HEK293 (cell line): ENCODE measurements at regions not wholly inside any gene's neighbourhood (a gene's known extent, or its start where the extent isn't known, plus 50 kb on each side); places are given as distances from the start of the nearest gene placed in this dataset.

Experiments
- CTCF ChIA-PET: fragments of 350-600 bp; formaldehyde crosslinking; extraction: SDS; loops from one replicate; lab custom pipeline; 2021; ENCODE audit warnings: antibody characterized with exemption; lab: Yijun Ruan, JAX
- POLR2A ChIA-PET: fragments of 300-600 bp; formaldehyde crosslinking; extraction: SDS; loops from one replicate; lab custom pipeline; 2020; ENCODE audit warnings: antibody characterized with exemption, inconsistent platforms; lab: Yijun Ruan, JAX
- H3K27ac ChIP-seq: fragments of 200-500 bp; sonication (Bioruptor generic); 2 replicates; pipeline ENCODE4 v1.5.1; 2014; ENCODE audit warnings: low read depth, low read length, control low read depth, inconsistent platforms; ENCODE audit errors: extremely low read depth
- H3K36me3 ChIP-seq, 2 experiments: fragments of 200-500 bp in 1 of 2; sonication (Bioruptor generic) in 1 of 2; 1 replicate in 1 of 2; 2 replicates in 1 of 2; pipeline ENCODE4 v1.5.1; 2014 to 2017; ENCODE audit warnings: inconsistent platforms in 2 of 2, low read length in 2 of 2; ENCODE audit not compliant: control insufficient read depth in 2 of 2, insufficient read depth in 1 of 2
- H3K4me1 ChIP-seq: fragments of 200-500 bp; sonication (Bioruptor generic); 2 replicates; pipeline ENCODE4 v1.5.1; 2014; ENCODE audit warnings: mild to moderate bottlenecking, low read length, inconsistent platforms; ENCODE audit not compliant: control insufficient read depth, insufficient read depth
- H3K4me3 ChIP-seq: 2 replicates; pipeline ENCODE4 v1.5.1; 2011; ENCODE audit warnings: low read depth, mild to moderate bottlenecking, control low read depth, low read length, moderate library complexity
- H3K9me3 ChIP-seq: fragments of 200-500 bp; sonication (Bioruptor generic); 2 replicates; pipeline ENCODE4 v1.5.1; 2014; ENCODE audit warnings: low read depth, low read length, inconsistent platforms; ENCODE audit not compliant: control insufficient read depth, insufficient read depth
- GLI4 ChIP-seq: fragments of 450-650 bp; formaldehyde crosslinking; IDR thresholded peaks from 2 replicates; pipeline ENCODE4 v1.5.1; 2016; ENCODE audit warnings: missing biosample characterization, missing genetic modification characterization
- HOXA7 ChIP-seq: sonication (generic); formaldehyde crosslinking; IDR thresholded peaks from 2 replicates; pipeline ENCODE4 v1.8.1; 2022; ENCODE audit warnings: missing genetic modification reagents, borderline replicate concordance
- KLF16 ChIP-seq: fragments of 450-650 bp; formaldehyde crosslinking; IDR thresholded peaks from 2 replicates; pipeline ENCODE4 v1.5.1; 2017; ENCODE audit warnings: missing biosample characterization, missing genetic modification characterization
- KLF9 ChIP-seq: fragments of 450-650 bp; formaldehyde crosslinking; IDR thresholded peaks from 2 replicates; pipeline ENCODE4 v1.5.1; 2016; ENCODE audit warnings: missing biosample characterization, missing genetic modification characterization, low read depth
- MYNN ChIP-seq: fragments of 450-650 bp; formaldehyde crosslinking; IDR thresholded peaks from 2 replicates; pipeline ENCODE4 v1.5.1; 2016; ENCODE audit warnings: missing biosample characterization, missing genetic modification characterization, borderline replicate concordance
- RBAK ChIP-seq: fragments of 450-650 bp; formaldehyde crosslinking; IDR thresholded peaks from 2 replicates; pipeline ENCODE4 v1.5.1; 2016; ENCODE audit warnings: missing biosample characterization, missing genetic modification characterization
- SCRT1 ChIP-seq: fragments of 450-650 bp; formaldehyde crosslinking; IDR thresholded peaks from 2 replicates; pipeline ENCODE4 v1.5.1; 2016; ENCODE audit warnings: missing biosample characterization, missing genetic modification characterization, borderline replicate concordance
- ZNF16 ChIP-seq: fragments of 450-650 bp; formaldehyde crosslinking; IDR thresholded peaks from 2 replicates; pipeline ENCODE4 v1.5.1; 2016; ENCODE audit warnings: low read depth, missing biosample characterization, missing genetic modification characterization
- ZNF202 ChIP-seq: fragments of 450-650 bp; formaldehyde crosslinking; IDR thresholded peaks from 2 replicates; pipeline ENCODE4 v1.5.1; 2016; ENCODE audit warnings: missing biosample characterization, missing genetic modification characterization, borderline replicate concordance
- ZNF223 ChIP-seq: fragments of 450-650 bp; formaldehyde crosslinking; IDR thresholded peaks from 2 replicates; pipeline ENCODE4 v1.5.1; 2016; ENCODE audit warnings: missing biosample characterization, missing genetic modification characterization
- ZNF24 ChIP-seq: fragments of 450-650 bp; formaldehyde crosslinking; IDR thresholded peaks from 2 replicates; pipeline ENCODE4 v1.5.1; 2016; ENCODE audit warnings: missing biosample characterization, missing genetic modification characterization
- ZNF248 ChIP-seq: fragments of 450-650 bp; formaldehyde crosslinking; IDR thresholded peaks from 2 replicates; pipeline ENCODE4 v1.5.1; 2017; ENCODE audit warnings: missing biosample characterization, missing genetic modification characterization
- ZNF350 ChIP-seq: fragments of 450-650 bp; formaldehyde crosslinking; IDR thresholded peaks from 2 replicates; pipeline ENCODE4 v1.5.0; 2017; ENCODE audit warnings: missing biosample characterization, mild to moderate bottlenecking, missing genetic modification characterization
- ZNF654 ChIP-seq: fragments of 450-650 bp; formaldehyde crosslinking; IDR thresholded peaks from 2 replicates; pipeline ENCODE4 v1.5.1; 2016; ENCODE audit warnings: low read depth, missing biosample characterization, missing genetic modification characterization
- ZNF768 ChIP-seq: fragments of 450-650 bp; formaldehyde crosslinking; IDR thresholded peaks from 2 replicates; pipeline ENCODE4 v1.5.1; 2018; ENCODE audit warnings: missing biosample characterization, mild to moderate bottlenecking, missing genetic modification characterization
- ZNF777 ChIP-seq: fragments of 450-650 bp; formaldehyde crosslinking; IDR thresholded peaks from 2 replicates; pipeline ENCODE4 v1.5.1; 2017; ENCODE audit warnings: missing biosample characterization, missing genetic modification characterization, borderline replicate concordance
- ZSCAN23 ChIP-seq: fragments of 450-650 bp; formaldehyde crosslinking; IDR thresholded peaks from 2 replicates; pipeline ENCODE4 v1.5.1; 2016; ENCODE audit warnings: missing biosample characterization, missing genetic modification characterization
- TF ChIP-seq, protein P1 (sequence below): fragments of 450-650 bp; formaldehyde crosslinking; IDR thresholded peaks from 2 replicates; pipeline ENCODE4 v1.5.1; 2016; ENCODE audit warnings: missing biosample characterization, missing genetic modification characterization
- TF ChIP-seq, protein P2 (sequence below): fragments of 450-650 bp; formaldehyde crosslinking; IDR thresholded peaks from 2 replicates; pipeline ENCODE4 v1.5.1; 2016; ENCODE audit warnings: missing biosample characterization, missing genetic modification characterization
- TF ChIP-seq, protein P3 (sequence below): fragments of 450-650 bp; formaldehyde crosslinking; IDR thresholded peaks from 2 replicates; pipeline ENCODE4 v1.5.1; 2017; ENCODE audit warnings: missing biosample characterization, missing genetic modification characterization
- TF ChIP-seq, protein P4 (sequence below): fragments of 450-650 bp; formaldehyde crosslinking; optimal IDR thresholded peaks from 2 replicates; pipeline ENCODE3; 2016; ENCODE audit warnings: missing biosample characterization, mild to moderate bottlenecking, missing genetic modification characterization

DNA sequence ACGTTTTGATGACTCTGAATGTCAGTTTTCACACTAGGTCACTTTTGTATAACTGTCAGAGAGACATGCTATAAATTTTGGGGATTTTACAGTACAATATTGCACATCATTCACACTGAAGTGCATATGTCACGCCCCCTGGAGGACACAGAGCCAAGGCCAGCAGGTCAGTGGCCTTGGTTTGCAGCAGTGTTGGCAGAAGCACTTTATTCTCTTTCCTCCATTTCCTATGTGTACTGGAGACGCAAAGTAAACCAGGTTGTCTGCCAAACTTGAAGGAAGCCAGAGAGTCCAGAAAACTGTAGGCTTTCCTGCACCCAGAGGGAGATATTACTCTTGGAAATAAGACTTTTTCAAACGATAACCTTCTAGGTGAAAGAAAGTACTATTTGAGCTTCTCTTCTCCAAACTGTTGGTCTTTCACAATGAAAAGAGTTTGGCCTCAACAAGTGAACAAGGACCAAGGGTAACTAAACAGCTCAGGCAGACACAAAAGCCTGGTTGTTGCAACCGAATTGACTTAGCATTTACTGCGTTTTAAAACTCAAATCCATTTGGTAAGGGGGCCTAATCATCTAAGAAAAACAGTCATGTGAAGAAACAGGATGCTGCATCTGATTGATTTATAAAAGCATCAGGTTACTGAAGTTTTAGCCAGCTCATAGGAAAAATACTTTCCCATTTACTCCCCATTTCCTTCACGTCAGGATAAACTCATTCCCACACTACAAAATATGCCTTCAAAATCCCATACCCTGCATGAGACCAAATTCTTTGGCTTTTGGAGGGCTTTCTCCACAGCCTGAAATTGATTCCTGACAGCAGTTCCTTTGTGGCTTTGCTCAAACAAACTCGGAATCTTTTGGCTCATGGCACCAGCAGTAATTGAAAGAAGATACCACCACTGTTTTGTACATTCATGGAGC lies 83.0 kb upstream of the SEC61G start (continued):
- TF ChIP-seq, protein P1, sequence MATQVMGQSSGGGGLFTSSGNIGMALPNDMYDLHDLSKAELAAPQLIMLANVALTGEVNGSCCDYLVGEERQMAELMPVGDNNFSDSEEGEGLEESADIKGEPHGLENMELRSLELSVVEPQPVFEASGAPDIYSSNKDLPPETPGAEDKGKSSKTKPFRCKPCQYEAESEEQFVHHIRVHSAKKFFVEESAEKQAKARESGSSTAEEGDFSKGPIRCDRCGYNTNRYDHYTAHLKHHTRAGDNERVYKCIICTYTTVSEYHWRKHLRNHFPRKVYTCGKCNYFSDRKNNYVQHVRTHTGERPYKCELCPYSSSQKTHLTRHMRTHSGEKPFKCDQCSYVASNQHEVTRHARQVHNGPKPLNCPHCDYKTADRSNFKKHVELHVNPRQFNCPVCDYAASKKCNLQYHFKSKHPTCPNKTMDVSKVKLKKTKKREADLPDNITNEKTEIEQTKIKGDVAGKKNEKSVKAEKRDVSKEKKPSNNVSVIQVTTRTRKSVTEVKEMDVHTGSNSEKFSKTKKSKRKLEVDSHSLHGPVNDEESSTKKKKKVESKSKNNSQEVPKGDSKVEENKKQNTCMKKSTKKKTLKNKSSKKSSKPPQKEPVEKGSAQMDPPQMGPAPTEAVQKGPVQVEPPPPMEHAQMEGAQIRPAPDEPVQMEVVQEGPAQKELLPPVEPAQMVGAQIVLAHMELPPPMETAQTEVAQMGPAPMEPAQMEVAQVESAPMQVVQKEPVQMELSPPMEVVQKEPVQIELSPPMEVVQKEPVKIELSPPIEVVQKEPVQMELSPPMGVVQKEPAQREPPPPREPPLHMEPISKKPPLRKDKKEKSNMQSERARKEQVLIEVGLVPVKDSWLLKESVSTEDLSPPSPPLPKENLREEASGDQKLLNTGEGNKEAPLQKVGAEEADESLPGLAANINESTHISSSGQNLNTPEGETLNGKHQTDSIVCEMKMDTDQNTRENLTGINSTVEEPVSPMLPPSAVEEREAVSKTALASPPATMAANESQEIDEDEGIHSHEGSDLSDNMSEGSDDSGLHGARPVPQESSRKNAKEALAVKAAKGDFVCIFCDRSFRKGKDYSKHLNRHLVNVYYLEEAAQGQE = no peak
- TF ChIP-seq ZNF223 (no peak), ZNF777 (tag by site-specific recombination) (no peak)

DNA sequence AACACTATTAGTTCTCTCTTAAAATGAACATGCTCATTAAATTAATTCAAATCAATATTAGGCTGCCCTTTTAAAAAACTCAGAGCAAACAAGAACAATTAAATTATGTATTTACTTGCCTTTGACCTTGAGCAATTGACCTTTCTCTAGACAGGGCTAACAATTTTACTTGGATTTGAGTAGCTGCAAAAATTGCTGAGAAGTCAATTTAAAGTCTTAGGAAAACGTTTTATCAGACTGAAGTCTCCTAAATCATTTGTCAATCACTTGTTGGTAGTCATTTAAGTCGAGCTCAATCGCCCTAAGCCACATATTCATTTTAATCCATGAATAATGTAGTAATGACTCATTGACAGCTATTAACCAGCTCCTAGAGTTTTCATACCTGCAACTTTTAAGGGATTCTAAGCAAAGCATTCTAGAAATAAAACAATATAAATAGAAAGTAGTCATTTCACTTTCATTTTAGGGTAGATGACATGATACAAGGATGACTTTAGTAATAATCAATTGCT lies 84.9 kb upstream of the SEC61G start:
- POLR2A ChIA-PET = no interaction called here
- TF ChIP-seq, protein P2, sequence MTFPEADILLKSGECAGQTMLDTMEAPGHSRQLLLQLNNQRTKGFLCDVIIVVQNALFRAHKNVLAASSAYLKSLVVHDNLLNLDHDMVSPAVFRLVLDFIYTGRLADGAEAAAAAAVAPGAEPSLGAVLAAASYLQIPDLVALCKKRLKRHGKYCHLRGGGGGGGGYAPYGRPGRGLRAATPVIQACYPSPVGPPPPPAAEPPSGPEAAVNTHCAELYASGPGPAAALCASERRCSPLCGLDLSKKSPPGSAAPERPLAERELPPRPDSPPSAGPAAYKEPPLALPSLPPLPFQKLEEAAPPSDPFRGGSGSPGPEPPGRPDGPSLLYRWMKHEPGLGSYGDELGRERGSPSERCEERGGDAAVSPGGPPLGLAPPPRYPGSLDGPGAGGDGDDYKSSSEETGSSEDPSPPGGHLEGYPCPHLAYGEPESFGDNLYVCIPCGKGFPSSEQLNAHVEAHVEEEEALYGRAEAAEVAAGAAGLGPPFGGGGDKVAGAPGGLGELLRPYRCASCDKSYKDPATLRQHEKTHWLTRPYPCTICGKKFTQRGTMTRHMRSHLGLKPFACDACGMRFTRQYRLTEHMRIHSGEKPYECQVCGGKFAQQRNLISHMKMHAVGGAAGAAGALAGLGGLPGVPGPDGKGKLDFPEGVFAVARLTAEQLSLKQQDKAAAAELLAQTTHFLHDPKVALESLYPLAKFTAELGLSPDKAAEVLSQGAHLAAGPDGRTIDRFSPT (tag by site-specific recombination) = no peak
- no peak for TF ChIP-seq ZNF350
- no peak for TF ChIP-seq ZNF248 (tag by site-specific recombination)
- TF ChIP-seq ZSCAN23 (tag by site-specific recombination) = no peak
- no peak for TF ChIP-seq ZNF24 (tag by site-specific recombination)
- no peak for TF ChIP-seq GLI4 (tag by site-specific recombination)
- no peak for TF ChIP-seq ZNF16 (tag by site-specific recombination)
- TF ChIP-seq, protein P3, sequence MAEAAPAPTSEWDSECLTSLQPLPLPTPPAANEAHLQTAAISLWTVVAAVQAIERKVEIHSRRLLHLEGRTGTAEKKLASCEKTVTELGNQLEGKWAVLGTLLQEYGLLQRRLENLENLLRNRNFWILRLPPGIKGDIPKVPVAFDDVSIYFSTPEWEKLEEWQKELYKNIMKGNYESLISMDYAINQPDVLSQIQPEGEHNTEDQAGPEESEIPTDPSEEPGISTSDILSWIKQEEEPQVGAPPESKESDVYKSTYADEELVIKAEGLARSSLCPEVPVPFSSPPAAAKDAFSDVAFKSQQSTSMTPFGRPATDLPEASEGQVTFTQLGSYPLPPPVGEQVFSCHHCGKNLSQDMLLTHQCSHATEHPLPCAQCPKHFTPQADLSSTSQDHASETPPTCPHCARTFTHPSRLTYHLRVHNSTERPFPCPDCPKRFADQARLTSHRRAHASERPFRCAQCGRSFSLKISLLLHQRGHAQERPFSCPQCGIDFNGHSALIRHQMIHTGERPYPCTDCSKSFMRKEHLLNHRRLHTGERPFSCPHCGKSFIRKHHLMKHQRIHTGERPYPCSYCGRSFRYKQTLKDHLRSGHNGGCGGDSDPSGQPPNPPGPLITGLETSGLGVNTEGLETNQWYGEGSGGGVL = no peak
- TF ChIP-seq ZNF654 = no peak
- TF ChIP-seq ZNF202 (tag by site-specific recombination) = no peak
- TF ChIP-seq MYNN (tag by site-specific recombination) = no peak
- no peak for TF ChIP-seq HOXA7 (CRISPR knock-in tag)
- TF ChIP-seq SCRT1 (tag by site-specific recombination) = no peak
- no peak for TF ChIP-seq RBAK (tag by site-specific recombination)
- no peak for TF ChIP-seq KLF16
- no peak for TF ChIP-seq KLF9 (tag by site-specific recombination)
- TF ChIP-seq, protein P4, sequence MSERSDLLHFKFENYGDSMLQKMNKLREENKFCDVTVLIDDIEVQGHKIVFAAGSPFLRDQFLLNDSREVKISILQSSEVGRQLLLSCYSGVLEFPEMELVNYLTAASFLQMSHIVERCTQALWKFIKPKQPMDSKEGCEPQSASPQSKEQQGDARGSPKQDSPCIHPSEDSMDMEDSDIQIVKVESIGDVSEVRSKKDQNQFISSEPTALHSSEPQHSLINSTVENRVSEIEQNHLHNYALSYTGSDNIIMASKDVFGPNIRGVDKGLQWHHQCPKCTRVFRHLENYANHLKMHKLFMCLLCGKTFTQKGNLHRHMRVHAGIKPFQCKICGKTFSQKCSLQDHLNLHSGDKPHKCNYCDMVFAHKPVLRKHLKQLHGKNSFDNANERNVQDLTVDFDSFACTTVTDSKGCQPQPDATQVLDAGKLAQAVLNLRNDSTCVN (tag by site-specific recombination) = no peak
- TF ChIP-seq ZNF768 (tag by site-specific recombination) = no peak
- CTCF ChIA-PET = interaction anchor here (1.1 to 1.4 kb wide), 3 partner anchors 70 to 411 kb away, joined by 3 to 7 read pairs (median 4); no protein-coding TSS in a partner anchor
- H3K9me3 ChIP-seq = no peaks in the 10 kb centered on the region
- H3K27ac ChIP-seq = no peak overlapping the region
- H3K36me3 ChIP-seq = no peaks in the 10 kb centered on the region
- H3K4me3 ChIP-seq = no peak overlapping the region
- H3K4me1 ChIP-seq = no peaks in the 10 kb centered on the region
